Upper lobe of left lung (tissue), 6 donors: ENCODE measurements at regions not wholly inside any gene's neighbourhood (a gene's known extent, or its start where the extent isn't known, plus 50 kb on each side); places are given as distances from the start of the nearest gene placed in this dataset.

Experiments used
- ATAC-seq, 2 donors: fragments of 200-7000 bp; cut with Tn5 transposase; one replicate each; pipeline ENCODE4 v1.9.1; 2022; ENCODE audit warnings: mild to moderate bottlenecking in 2 of 2, moderate library complexity in 2 of 2; ENCODE audit not compliant: low FRiP score in 2 of 2
- DNase-seq, 2 donors: peaks; one replicate each; pipeline ENCODE4 v3.0.0-alpha.2; 2019 to 2020
- H3K27ac ChIP-seq, 4 donors: fragments of 200-600 bp; sonication (generic); one replicate each; pipeline ENCODE4 v1.5.1; 2016 to 2019
- H3K27me3 ChIP-seq, 4 donors: fragments of 200-600 bp; sonication (generic); one replicate each; pipeline ENCODE4 v1.5.1; 2017 to 2019
- H3K36me3 ChIP-seq, 4 donors: fragments of 200-600 bp; sonication (generic); one replicate each; pipeline ENCODE4 v1.5.1; 2016 to 2019
- H3K4me1 ChIP-seq, 4 donors: fragments of 200-600 bp; sonication (generic); one replicate each; pipeline ENCODE4 v1.5.1; 2018 to 2019
- H3K4me3 ChIP-seq, 4 donors: fragments of 200-600 bp; sonication (generic); one replicate each; pipeline ENCODE4 v1.5.1; 2017 to 2019; ENCODE audit warnings: mild to moderate bottlenecking in 2 of 4, moderate library complexity in 1 of 4
- H3K9me3 ChIP-seq, 4 donors: fragments of 200-600 bp; sonication (generic); one replicate each; pipeline ENCODE4 v1.5.1; 2018 to 2019
- EP300 ChIP-seq, 4 donors: sonication (generic); formaldehyde crosslinking; IDR thresholded peaks; one replicate each; pipeline ENCODE4 v1.5.1; 2017; ENCODE audit warnings: antibody characterized with exemption in 4 of 4, control low read depth in 2 of 4
- POLR2A ChIP-seq, 4 donors: fragments of 450-650 bp; IDR thresholded peaks; one replicate each; pipeline ENCODE4 v1.5.1; 2016 to 2017; ENCODE audit warnings: antibody characterized with exemption in 4 of 4, mild to moderate bottlenecking in 2 of 4
- POLR2AphosphoS5 ChIP-seq, 2 donors: sonication (generic); formaldehyde crosslinking; IDR thresholded peaks; one replicate each; pipeline ENCODE4 v1.5.1; 2017; ENCODE audit warnings: antibody characterized with exemption in 2 of 2
- WGBS, 2 donors: methylation state at CpG; one replicate each; pipeline ENCODE4 v1.1.5; 2017 to 2018; 5-methylcytosine and 5-hydroxymethylcytosine counted together
- TF ChIP-seq, protein P1 (sequence below), 6 experiments: fragments of 450-650 bp in 4 of 6; fragments of 200-600 bp in 2 of 6; sonication (generic) in 2 of 6; IDR thresholded peaks; one replicate each; pipeline ENCODE4 v1.5.1; 2016 to 2019; ENCODE audit warnings: antibody characterized with exemption in 6 of 6
- donor health status: DM: no; HTN: no; CAD: no; lungs with moderate emphysema.
- donor health status: DM: no; HTN: yes; CAD: no; lungs with severe emphysema.

DNA sequence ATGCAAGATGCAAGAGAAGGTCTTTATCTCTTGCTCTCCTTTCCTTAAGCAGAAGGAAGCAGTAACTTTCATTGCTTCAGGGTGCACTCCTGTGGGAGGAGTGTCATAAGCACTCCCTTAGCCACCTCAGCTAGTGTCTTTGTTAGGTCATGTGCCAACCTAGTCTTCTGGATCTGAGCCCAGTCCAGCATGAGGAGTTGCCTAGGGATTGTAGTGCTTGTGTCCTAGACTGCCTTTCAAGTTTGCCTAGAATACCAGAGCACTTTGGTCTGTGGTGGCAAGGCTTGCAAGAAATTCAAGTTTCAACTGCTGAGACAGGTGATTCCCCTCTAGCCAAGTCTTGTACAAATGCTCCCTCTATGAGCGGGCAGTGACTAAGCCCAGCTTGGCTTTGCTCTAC is 633.6 kb downstream of the ZNF385D start:
- ATAC-seq (no peak), DNase-seq (no peak)
- TF ChIP-seq POLR2A (IDR thresholded peaks at IDR 0.05) (no peak), POLR2AphosphoS5 (IDR thresholded peaks at IDR 0.05) (no peak), EP300 (IDR thresholded peaks at IDR 0.05) (no peak)
- TF ChIP-seq, protein P1, sequence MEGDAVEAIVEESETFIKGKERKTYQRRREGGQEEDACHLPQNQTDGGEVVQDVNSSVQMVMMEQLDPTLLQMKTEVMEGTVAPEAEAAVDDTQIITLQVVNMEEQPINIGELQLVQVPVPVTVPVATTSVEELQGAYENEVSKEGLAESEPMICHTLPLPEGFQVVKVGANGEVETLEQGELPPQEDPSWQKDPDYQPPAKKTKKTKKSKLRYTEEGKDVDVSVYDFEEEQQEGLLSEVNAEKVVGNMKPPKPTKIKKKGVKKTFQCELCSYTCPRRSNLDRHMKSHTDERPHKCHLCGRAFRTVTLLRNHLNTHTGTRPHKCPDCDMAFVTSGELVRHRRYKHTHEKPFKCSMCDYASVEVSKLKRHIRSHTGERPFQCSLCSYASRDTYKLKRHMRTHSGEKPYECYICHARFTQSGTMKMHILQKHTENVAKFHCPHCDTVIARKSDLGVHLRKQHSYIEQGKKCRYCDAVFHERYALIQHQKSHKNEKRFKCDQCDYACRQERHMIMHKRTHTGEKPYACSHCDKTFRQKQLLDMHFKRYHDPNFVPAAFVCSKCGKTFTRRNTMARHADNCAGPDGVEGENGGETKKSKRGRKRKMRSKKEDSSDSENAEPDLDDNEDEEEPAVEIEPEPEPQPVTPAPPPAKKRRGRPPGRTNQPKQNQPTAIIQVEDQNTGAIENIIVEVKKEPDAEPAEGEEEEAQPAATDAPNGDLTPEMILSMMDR (IDR thresholded peaks at IDR 0.05) = no peak
- Histone ChIP-seq H3K4me1 (no peaks in the 10 kb centered on the region), H3K9me3 (peaks cover 0 to 5% (median 0%) of the 10 kb centered on the region in 4 donors), H3K36me3 (no peaks in the 10 kb centered on the region), H3K27ac (no peak overlapping the region), H3K4me3 (no peak overlapping the region), H3K27me3 (no peaks in the 10 kb centered on the region)
- 75% methylated on average over 1 of the region's 1 CpG; no CpG with 5 or more reads in 1 of the 2 donors for WGBS, 2 donors

- no peak for DNase-seq
- Histone ChIP-seq H3K36me3 (no peaks in the 10 kb centered on the region), H3K27ac (no peak overlapping the region), H3K4me3 (no peak overlapping the region), H3K4me1 (no peaks in the 10 kb centered on the region), H3K9me3 (peaks cover 0 to 2% (median 0%) of the 10 kb centered on the region in 4 donors), H3K27me3 (no peaks in the 10 kb centered on the region)
- ATAC-seq = no peak
- WGBS, 2 donors = 54 to 56% methylated on average over 3 of the region's 3 CpGs
- TF ChIP-seq POLR2A (IDR thresholded peaks at IDR 0.05) = no peak
- TF ChIP-seq, protein P1 (IDR thresholded peaks at IDR 0.05) = no peak
- TF ChIP-seq POLR2AphosphoS5 (IDR thresholded peaks at IDR 0.05) = no peak
- TF ChIP-seq EP300 (IDR thresholded peaks at IDR 0.05) = no peak
These were observed 642.0 kb downstream of the ZNF385D start for GRCh38 chr3:21109056-21109455.

GRCh38 chr3:21105784-21106183 is 645.2 kb downstream of the ZNF385D start:
- no peak overlapping the region for H3K4me3 ChIP-seq
- 89 to 100% methylated on average over 1 of the region's 1 CpG for WGBS, 2 donors
- ATAC-seq (peak in 1 of 2 donors; percentile 11), DNase-seq (no peak)
- H3K27me3 ChIP-seq = no peaks in the 10 kb centered on the region
- no peak for TF ChIP-seq EP300 (IDR thresholded peaks at IDR 0.05)
- no peaks in the 10 kb centered on the region for H3K4me1 ChIP-seq
- H3K9me3 ChIP-seq = peaks cover 0 to 8% (median 1%) of the 10 kb centered on the region in 4 donors
- no peaks in the 10 kb centered on the region for H3K36me3 ChIP-seq
- no peak overlapping the region for H3K27ac ChIP-seq

DNA sequence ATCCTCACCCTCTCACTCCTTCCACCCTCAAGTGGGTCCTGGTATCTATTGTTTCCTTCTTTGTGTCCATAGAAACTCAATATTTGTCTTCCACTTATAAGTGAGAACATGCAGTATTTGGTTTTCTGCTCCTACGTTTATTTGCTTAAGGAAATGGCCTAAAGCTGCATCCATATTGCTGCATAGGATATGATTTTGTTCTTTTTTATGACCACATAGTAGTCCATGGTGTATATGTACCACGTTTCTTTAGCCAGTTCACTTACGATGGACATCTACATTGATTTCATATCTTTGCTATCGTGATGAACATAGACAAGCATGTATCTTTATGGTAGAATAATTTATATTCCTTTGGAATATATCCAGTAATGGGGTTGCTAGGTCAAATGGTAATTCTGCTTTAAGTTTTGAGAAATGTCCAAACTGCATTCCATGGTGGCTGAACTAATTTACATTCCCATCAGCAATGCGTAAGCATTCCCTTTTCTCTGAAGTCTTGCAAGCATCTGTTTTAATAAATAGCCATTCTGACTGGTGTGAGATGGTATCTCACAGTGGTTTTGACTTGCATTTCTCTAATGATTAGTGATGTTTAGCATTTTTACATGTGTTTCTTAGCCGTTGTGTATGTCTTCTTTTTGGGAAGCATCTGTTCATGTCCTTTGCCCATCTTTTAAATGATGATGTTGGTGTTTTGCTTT is 650.2 kb downstream of the ZNF385D start:
- ATAC-seq = no peak
- Histone ChIP-seq H3K36me3 (no peaks in the 10 kb centered on the region), H3K4me3 (no peak overlapping the region), H3K27ac (no peak overlapping the region), H3K4me1 (no peaks in the 10 kb centered on the region), H3K27me3 (no peaks in the 10 kb centered on the region), H3K9me3 (peaks cover 0 to 8% (median 0%) of the 10 kb centered on the region in 4 donors)
- WGBS, 2 donors = 73 to 74% methylated on average over 6 of the region's 6 CpGs
- no peak for DNase-seq
- TF ChIP-seq, protein P1 (IDR thresholded peaks at IDR 0.05) = no peak
- TF ChIP-seq EP300 (IDR thresholded peaks at IDR 0.05) (no peak), POLR2AphosphoS5 (IDR thresholded peaks at IDR 0.05) (no peak), POLR2A (IDR thresholded peaks at IDR 0.05) (no peak)

- H3K27me3 ChIP-seq = no peaks in the 10 kb centered on the region
- TF ChIP-seq POLR2AphosphoS5 (IDR thresholded peaks at IDR 0.05) (no peak), POLR2A (IDR thresholded peaks at IDR 0.05) (no peak)
- TF ChIP-seq, protein P1 (IDR thresholded peaks at IDR 0.05) = no peak
- no peaks in the 10 kb centered on the region for H3K36me3 ChIP-seq
- no peak overlapping the region for H3K27ac ChIP-seq
- 90 to 91% methylated on average over 2 of the region's 2 CpGs for WGBS, 2 donors
- H3K9me3 ChIP-seq = no peaks in the 10 kb centered on the region
- no peak overlapping the region for H3K4me3 ChIP-seq
- no peak for DNase-seq
- H3K4me1 ChIP-seq = no peaks in the 10 kb centered on the region
- no peak for ATAC-seq
These were observed 656.3 kb downstream of the ZNF385D start for GRCh38 chr3:21094686-21095085.
